ENCODE measurements at regions not wholly inside any gene's neighbourhood (a gene's known extent, or its start where the extent isn't known, plus 50 kb on each side); places are given as distances from the start of the nearest gene placed in this dataset.

GRCh38 chr12:77388445-77389265 is 323.3 kb upstream of the E2F7 start:
- no peak for TF ChIP-seq TGIF2 (CRISPR knock-in tag; IDR thresholded peaks at IDR 0.05)
- TF ChIP-seq JUND (IDR thresholded peaks at IDR 0.05; ENCODE audit: borderline replicate concordance, low read depth, low read length): no peak
- no peak for TF ChIP-seq JUND (tag; IDR thresholded peaks at IDR 0.05; ENCODE audit: borderline replicate concordance, low read depth, low read length)
- TF ChIP-seq TAF1 (IDR thresholded peaks at IDR 0.05; ENCODE audit: control insufficient read depth, extremely low read depth, insufficient read depth, low read length, severe bottlenecking): no peak
- TF ChIP-seq POLR2A (conservative IDR thresholded peaks at IDR 0.05): no peak
- TF ChIP-seq ZNF780A (CRISPR knock-in tag; IDR thresholded peaks at IDR 0.05): no peak
- no peak for TF ChIP-seq ZNF274 (IDR thresholded peaks at IDR 0.05; ENCODE audit: borderline replicate concordance, low read depth, low read length)
- no peak for TF ChIP-seq SMARCA4 (IDR thresholded peaks at IDR 0.05)
- no peak for TF ChIP-seq ZNF134 (CRISPR knock-in tag; conservative IDR thresholded peaks at IDR 0.05)
- no peak for TF ChIP-seq ZNF398 (CRISPR knock-in tag; IDR thresholded peaks at IDR 0.05)
- TF ChIP-seq NR2F6 (CRISPR knock-in tag; IDR thresholded peaks at IDR 0.05): no peak
- TF ChIP-seq CTCF (IDR thresholded peaks at IDR 0.05 in 2 of 3, conservative IDR thresholded peaks at IDR 0.05 in 1 of 3; ENCODE audit: insufficient read depth in 2 of 3, low read depth in 1 of 3, low read length in 3 of 3): no peak
- no peak for TF ChIP-seq TRIM24 (IDR thresholded peaks at IDR 0.05)
- no peak for TF ChIP-seq SRF (CRISPR knock-in tag; IDR thresholded peaks at IDR 0.05)
